GM20000 (cell line): ENCODE measurements at regions not wholly inside any gene's neighbourhood (a gene's known extent, or its start where the extent isn't known, plus 50 kb on each side); places are given as distances from the start of the nearest gene placed in this dataset.

Source experiments
- DNase-seq: peaks from one replicate; pipeline ENCODE4 v3.0.0; 2012; ENCODE audit warnings: low spot score
- TF ChIP-seq, protein P1 (sequence below): IDR thresholded peaks from 2 replicates; pipeline ENCODE4 v1.5.1; 2012; ENCODE audit warnings: mild to moderate bottlenecking, control low read depth; ENCODE audit errors: extremely low read depth, missing control alignments

DNA sequence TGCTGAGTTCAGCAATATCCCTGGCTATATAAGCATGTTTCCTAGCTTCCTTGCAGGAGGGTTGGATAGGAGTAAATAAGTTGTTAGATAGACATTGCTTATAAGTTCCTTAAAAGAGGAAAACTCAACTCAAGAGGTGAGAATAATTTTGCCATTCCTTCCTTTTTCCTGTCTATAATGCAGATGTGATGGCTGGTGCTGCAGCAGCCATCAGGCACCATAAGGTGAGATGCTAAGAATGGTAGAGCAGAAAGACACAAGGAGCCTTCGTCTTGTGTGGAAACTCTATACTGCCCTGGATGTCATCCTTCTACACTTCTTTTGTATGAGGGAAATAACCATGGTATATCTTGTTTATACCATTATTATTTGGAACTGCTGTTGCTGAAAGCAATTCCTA is 74.5 kb upstream of the GRK3 start:
- TF ChIP-seq, protein P1, sequence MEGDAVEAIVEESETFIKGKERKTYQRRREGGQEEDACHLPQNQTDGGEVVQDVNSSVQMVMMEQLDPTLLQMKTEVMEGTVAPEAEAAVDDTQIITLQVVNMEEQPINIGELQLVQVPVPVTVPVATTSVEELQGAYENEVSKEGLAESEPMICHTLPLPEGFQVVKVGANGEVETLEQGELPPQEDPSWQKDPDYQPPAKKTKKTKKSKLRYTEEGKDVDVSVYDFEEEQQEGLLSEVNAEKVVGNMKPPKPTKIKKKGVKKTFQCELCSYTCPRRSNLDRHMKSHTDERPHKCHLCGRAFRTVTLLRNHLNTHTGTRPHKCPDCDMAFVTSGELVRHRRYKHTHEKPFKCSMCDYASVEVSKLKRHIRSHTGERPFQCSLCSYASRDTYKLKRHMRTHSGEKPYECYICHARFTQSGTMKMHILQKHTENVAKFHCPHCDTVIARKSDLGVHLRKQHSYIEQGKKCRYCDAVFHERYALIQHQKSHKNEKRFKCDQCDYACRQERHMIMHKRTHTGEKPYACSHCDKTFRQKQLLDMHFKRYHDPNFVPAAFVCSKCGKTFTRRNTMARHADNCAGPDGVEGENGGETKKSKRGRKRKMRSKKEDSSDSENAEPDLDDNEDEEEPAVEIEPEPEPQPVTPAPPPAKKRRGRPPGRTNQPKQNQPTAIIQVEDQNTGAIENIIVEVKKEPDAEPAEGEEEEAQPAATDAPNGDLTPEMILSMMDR = no peak
- no peak for DNase-seq

DNA sequence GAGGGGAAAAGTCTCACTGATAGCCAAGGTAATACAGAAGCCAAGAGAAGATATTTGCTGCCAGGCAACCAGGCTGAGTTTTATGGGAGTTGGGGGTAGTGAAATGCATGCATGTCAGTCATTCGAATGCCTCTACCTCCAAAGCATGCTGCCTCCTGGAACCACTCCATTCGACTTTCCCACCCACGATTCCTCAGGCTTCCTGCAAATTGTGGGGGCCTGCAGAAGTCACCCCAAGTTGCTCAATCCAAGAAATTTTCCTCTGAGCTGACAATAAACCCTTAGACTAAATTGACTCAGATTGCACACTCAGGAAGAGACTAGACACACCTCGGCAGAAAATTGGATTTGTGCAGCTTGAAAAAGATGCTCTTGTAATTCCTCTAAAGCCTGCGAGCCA is 73.6 kb upstream of the GRK3 start:
- no peak for DNase-seq
- TF ChIP-seq, protein P1 = no peak

DNA sequence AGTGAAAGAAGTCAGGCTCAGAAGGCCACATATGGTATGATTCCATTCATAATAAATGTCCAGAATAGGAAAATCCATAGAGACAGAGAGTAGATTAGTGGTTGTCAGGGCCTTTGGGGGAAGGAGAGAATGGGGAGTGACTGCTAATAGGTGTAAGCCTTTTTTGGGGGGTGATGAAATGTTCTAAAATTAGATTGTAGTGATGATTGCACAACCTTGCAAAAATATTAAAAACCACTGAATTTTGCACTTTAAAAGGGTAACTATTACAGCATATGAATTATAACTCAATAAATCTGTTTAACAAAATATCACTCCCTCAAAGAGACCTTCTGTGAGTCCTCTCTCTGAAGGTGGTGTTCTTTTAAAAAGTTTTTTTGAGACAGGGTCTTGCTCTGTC is 72.3 kb upstream of the GRK3 start:
- TF ChIP-seq, protein P1 = no peak
- no peak for DNase-seq

DNA sequence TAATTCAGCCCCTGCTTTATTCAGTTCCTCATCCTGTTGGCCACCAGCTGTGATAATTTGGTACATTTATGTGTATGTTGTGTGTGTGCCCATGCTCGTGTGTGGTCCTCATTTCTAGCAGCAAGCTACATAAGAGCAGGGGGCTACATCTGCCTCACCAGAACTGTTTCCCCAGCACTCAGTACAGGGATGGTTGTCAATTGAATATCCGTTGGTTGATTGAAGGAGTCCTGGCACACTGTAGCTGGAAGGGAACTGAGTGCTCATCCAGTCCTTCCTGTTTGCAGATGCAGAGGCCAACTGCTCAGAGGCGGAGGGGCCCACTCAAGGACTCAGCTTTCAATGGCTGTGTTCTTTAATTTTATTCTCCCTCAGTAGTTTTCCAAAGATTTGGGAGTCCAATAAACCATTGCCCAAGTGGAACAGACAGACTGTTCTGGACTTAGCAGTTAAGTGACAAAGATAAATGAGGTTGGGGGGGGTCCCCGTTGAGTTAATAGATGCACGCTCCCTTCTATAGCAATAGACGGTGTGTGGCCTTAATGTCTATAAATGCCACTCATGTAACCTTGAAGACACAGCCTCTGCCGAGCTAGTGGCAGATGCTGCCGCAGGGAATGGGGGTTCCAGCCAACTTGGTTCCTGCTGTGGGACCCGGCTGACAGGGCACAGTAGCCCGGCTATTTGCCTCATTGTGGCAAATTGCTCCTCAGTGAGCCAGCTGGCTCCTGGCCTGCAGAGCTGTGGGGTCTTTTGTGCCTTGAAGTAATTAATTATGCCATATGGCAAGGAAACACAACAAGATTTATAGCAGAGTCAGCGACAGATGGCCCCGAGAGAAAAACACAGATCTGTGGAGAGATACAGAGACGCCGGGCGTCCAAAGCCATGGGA is 71.4 kb upstream of the GRK3 start:
- DNase-seq = no peak
- TF ChIP-seq, protein P1 = no peak

DNA sequence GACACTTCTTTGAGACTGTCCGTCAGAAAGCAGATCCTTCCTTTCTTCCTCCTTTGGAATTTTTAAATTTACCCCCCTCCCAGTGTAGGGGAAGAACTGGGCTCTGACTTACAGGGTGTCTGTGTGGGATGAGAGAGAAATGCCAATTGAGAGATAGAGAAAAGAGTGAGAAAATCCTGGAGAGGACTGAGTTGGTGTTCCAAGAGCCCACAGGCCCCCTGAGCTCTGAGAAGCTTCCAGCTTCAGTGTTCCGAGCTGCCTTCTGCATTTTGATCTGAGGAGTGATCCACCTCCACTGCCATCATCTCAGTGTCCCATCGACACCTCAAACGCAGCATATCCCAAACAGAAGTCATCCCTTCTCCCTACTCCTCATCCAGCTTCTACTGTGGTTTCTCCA is 70.7 kb upstream of the GRK3 start:
- TF ChIP-seq, protein P1 = no peak
- no peak for DNase-seq

DNA sequence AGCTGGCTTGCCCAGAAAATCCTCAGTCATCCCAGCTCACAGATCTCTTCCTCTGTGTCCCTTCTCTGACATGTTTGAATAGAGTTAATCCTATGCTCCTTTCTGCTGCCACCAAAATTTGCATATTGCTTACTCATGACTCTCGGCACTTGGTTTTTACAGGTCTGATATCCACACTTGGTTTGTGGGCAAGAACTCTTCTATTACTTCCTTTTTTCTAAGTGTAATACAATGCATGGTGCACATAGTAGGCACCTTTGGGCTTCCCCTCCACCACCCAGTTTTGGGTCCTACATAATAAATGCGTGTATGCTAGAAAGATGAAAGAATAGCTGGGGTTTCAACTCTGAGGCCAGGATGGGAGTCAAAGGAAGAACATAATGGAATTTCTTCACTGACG is 69.7 kb upstream of the GRK3 start:
- TF ChIP-seq, protein P1 = no peak
- peak; percentile 48 for DNase-seq

DNA sequence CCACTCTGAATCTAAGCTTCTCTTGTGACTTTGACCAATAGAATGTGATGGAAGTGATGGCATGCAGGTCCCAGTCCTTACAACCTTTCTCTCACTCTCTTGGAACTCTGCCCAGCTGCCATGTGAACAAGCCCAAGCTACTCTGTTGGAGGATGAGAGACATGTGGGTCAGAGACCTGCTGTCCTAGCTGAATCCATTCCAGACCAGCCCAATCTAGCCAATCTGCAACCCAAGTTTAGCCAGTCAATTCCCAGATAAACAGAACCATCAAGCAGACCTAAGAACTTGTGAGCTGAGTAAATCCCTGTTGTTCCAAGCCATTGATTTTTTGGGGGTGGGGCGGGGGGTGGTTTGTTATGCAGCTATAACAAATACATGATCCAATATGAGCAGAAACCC is 69.2 kb upstream of the GRK3 start:
- TF ChIP-seq, protein P1 = no peak
- DNase-seq = no peak
